K562 (cell line): ENCODE measurements at regions not wholly inside any gene's neighbourhood (a gene's known extent, or its start where the extent isn't known, plus 50 kb on each side); places are given as distances from the start of the nearest gene placed in this dataset.

Experiments
- CBX2 ChIP-seq: fragments of 200-600 bp; sonication (generic); IDR thresholded peaks from one replicate; pipeline ENCODE4 v1.6.1; 2012; ENCODE audit warnings: mild to moderate bottlenecking, low read length, inconsistent platforms; ENCODE audit not compliant: insufficient read depth, poor library complexity, severe bottlenecking
- FOXA1 ChIP-seq: fragments of 450-650 bp; IDR thresholded peaks from 2 replicates; pipeline ENCODE4 v1.6.1; 2016; ENCODE audit warnings: mild to moderate bottlenecking, borderline replicate concordance
- GTF3C2 ChIP-seq: IDR thresholded peaks from 3 replicates; pipeline ENCODE4 v1.6.1; 2011; ENCODE audit warnings: borderline replicate concordance, mild to moderate bottlenecking, moderate library complexity; ENCODE audit not compliant: insufficient read length; ENCODE audit errors: extremely low read depth
- HDAC8 ChIP-seq: fragments of 450-650 bp; IDR thresholded peaks from 2 replicates; pipeline ENCODE4 v1.6.1; 2016; ENCODE audit warnings: mild to moderate bottlenecking, missing genetic modification characterization, moderate library complexity, missing compliant biosample characterization
- PHB2 ChIP-seq: fragments of 450-650 bp; IDR thresholded peaks from 2 replicates; pipeline ENCODE4 v1.6.1; 2017; ENCODE audit warnings: low read depth
- RBM14 ChIP-seq: fragments of 200-400 bp; formaldehyde crosslinking; IDR thresholded peaks from 2 replicates; pipeline ENCODE4 v1.6.1; 2018; ENCODE audit warnings: low read depth, mild to moderate bottlenecking, low read length, moderate library complexity, borderline replicate concordance; ENCODE audit not compliant: insufficient read depth
- UBTF ChIP-seq, 2 experiments: IDR thresholded peaks; 2 replicates each; pipeline ENCODE4 v1.6.1; 2012; ENCODE audit warnings: improper control_type of control experiment in 2 of 2, low read depth in 2 of 2, low read length in 2 of 2, borderline replicate concordance in 1 of 2
- ZBTB40 ChIP-seq, 2 experiments: fragments of 450-650 bp in 1 of 2; sonication (generic) in 1 of 2; formaldehyde crosslinking in 1 of 2; IDR thresholded peaks; 2 replicates each; pipeline versions ENCODE4 v1.7.1 to v1.9.0; 2016 to 2022; ENCODE audit warnings: inconsistent platforms in 1 of 2, mild to moderate bottlenecking in 1 of 2, missing genetic modification reagents in 1 of 2

- TF ChIP-seq ZBTB40 (IDR thresholded peaks at IDR 0.05) (peak; percentile 82), ZBTB40 (CRISPR knock-in tag; IDR thresholded peaks at IDR 0.05) (no peak), FOXA1 (no peak), UBTF (IDR thresholded peaks at IDR 0.05; ENCODE audit: borderline replicate concordance in 1 of 2, low read depth in 2 of 2, low read length in 2 of 2) (0 out of 4 replicates have a peak, but pooled peaks of 1 of the 2 experiments have one; percentile 11), GTF3C2 (peak; percentile 91), RBM14 (no peak), PHB2 (no peak), CBX2 (no peak), HDAC8 (tag) (no peak)
These were observed 122.6 kb downstream of the GPX5 start (continued) for GRCh38 chr6:28648035-28648877.
